Mesenchymal stem cell (in vitro differentiated cells and primary cell): ENCODE measurements at regions not wholly inside any gene's neighbourhood (a gene's known extent, or its start where the extent isn't known, plus 50 kb on each side); places are given as distances from the start of the nearest gene placed in this dataset.

Source experiments
- DNase-seq: peaks from one replicate; pipeline ENCODE4 v3.0.0-alpha.2; 2013
- H2AFZ ChIP-seq: one replicate; pipeline ENCODE4 v1.6.1; 2013; ENCODE audit warnings: low read depth, mild to moderate bottlenecking, control low read depth, inconsistent platforms, low read length, moderate library complexity
- H2AK5ac ChIP-seq: 2 replicates; pipeline ENCODE4 v1.6.1; 2013; ENCODE audit warnings: low read length, moderate library complexity, mild to moderate bottlenecking, inconsistent platforms; ENCODE audit not compliant: severe bottlenecking
- H2BK120ac ChIP-seq: one replicate; pipeline ENCODE4 v1.6.1; 2013; ENCODE audit warnings: low read depth, mild to moderate bottlenecking, inconsistent platforms, low read length, moderate library complexity
- H2BK12ac ChIP-seq, 2 experiments: one replicate each; pipeline ENCODE4 v1.6.1; 2013; ENCODE audit warnings: inconsistent platforms in 2 of 2, low read length in 2 of 2, mild to moderate bottlenecking in 2 of 2, moderate library complexity in 2 of 2, control low read depth in 1 of 2
- H2BK15ac ChIP-seq: one replicate; pipeline ENCODE4 v1.6.1; 2013; ENCODE audit warnings: mild to moderate bottlenecking, low read depth, inconsistent platforms; ENCODE audit not compliant: poor library complexity, severe bottlenecking
- H2BK5ac ChIP-seq: 2 replicates; pipeline ENCODE4 v1.6.1; 2013; ENCODE audit warnings: low read depth, mild to moderate bottlenecking, low read length, control low read depth, inconsistent platforms; ENCODE audit not compliant: poor library complexity, severe bottlenecking
- H3K14ac ChIP-seq, 2 experiments: one replicate each; pipeline ENCODE4 v1.6.1; 2013; ENCODE audit warnings: inconsistent platforms in 2 of 2, low read length in 2 of 2, control low read depth in 1 of 2, mild to moderate bottlenecking in 1 of 2, moderate library complexity in 1 of 2
- H3K18ac ChIP-seq, 2 experiments: one replicate each; pipeline ENCODE4 v1.6.1; 2013; ENCODE audit warnings: inconsistent platforms in 2 of 2, low read length in 2 of 2, control low read depth in 1 of 2, low read depth in 1 of 2, mild to moderate bottlenecking in 1 of 2
- H3K23ac ChIP-seq, 2 experiments: one replicate each; pipeline ENCODE4 v1.6.1; 2013; ENCODE audit warnings: inconsistent platforms in 2 of 2, low read length in 2 of 2, mild to moderate bottlenecking in 2 of 2, moderate library complexity in 2 of 2, control low read depth in 1 of 2
- H3K27ac ChIP-seq: 2 replicates; pipeline ENCODE4 v1.5.1; 2013; ENCODE audit warnings: mild to moderate bottlenecking, moderate library complexity, low read length, control low read depth, inconsistent platforms; ENCODE audit not compliant: poor library complexity, severe bottlenecking
- H3K27me3 ChIP-seq, 2 experiments: 2 replicates each; pipeline versions ENCODE4 v1.6.1 to v1.7.0; 2013; ENCODE audit warnings: low read length in 2 of 2, mild to moderate bottlenecking in 2 of 2, moderate library complexity in 2 of 2, control low read depth in 1 of 2, inconsistent platforms in 1 of 2; ENCODE audit not compliant: control insufficient read depth in 1 of 2, insufficient read depth in 1 of 2
- H3K36me3 ChIP-seq, 2 experiments: 2 replicates each; pipeline versions ENCODE4 v1.6.1 to v1.7.0; 2013; ENCODE audit warnings: low read length in 2 of 2, control low read depth in 1 of 2, inconsistent platforms in 1 of 2, low read depth in 1 of 2, mild to moderate bottlenecking in 1 of 2; ENCODE audit not compliant: insufficient read depth in 2 of 2, control insufficient read depth in 1 of 2
- H3K4ac ChIP-seq, 2 experiments: one replicate each; pipeline ENCODE4 v1.6.1; 2013; ENCODE audit warnings: inconsistent platforms in 2 of 2, low read length in 2 of 2, mild to moderate bottlenecking in 2 of 2, moderate library complexity in 2 of 2, control low read depth in 1 of 2, low read depth in 1 of 2
- H3K4me1 ChIP-seq: 2 replicates; pipeline ENCODE4 v1.6.1; 2013; ENCODE audit warnings: low read depth, low read length, control low read depth; ENCODE audit not compliant: control insufficient read depth, insufficient read depth
- H3K4me2 ChIP-seq: 2 replicates; pipeline ENCODE4 v1.6.1; 2013; ENCODE audit warnings: low read length, mild to moderate bottlenecking, inconsistent platforms; ENCODE audit not compliant: poor library complexity, severe bottlenecking
- H3K4me3 ChIP-seq, 2 experiments: 2 replicates each; pipeline versions ENCODE4 v1.5.1 to v1.7.0; 2013; ENCODE audit warnings: low read length in 2 of 2, mild to moderate bottlenecking in 2 of 2, control low read depth in 1 of 2, low read depth in 1 of 2; ENCODE audit not compliant: insufficient read depth in 1 of 2
- H3K79me1 ChIP-seq: replicated peaks from 2 replicates; pipeline ENCODE4 v1.6.1; 2013; ENCODE audit warnings: mild to moderate bottlenecking, control low read depth, low read length, inconsistent platforms; ENCODE audit not compliant: poor library complexity, severe bottlenecking
- H3K9ac ChIP-seq: 2 replicates; pipeline ENCODE4 v1.7.0; 2013; ENCODE audit warnings: mild to moderate bottlenecking, low read length, moderate library complexity
- H3K9me3 ChIP-seq: 2 replicates; pipeline ENCODE4 v1.7.0; 2013; ENCODE audit warnings: mild to moderate bottlenecking, low read length; ENCODE audit not compliant: control insufficient read depth
- H4K8ac ChIP-seq: one replicate; pipeline ENCODE4 v1.6.1; 2013; ENCODE audit warnings: inconsistent platforms, mild to moderate bottlenecking, low read length, moderate library complexity
- H4K91ac ChIP-seq: one replicate; pipeline ENCODE4 v1.6.1; 2013; ENCODE audit warnings: mild to moderate bottlenecking, low read length, inconsistent platforms
- WGBS: methylation state at CpG from one replicate; pipeline ENCODE4 v1.1.7; 2013; ENCODE audit warnings: mixed read lengths; 5-methylcytosine and 5-hydroxymethylcytosine counted together

DNA sequence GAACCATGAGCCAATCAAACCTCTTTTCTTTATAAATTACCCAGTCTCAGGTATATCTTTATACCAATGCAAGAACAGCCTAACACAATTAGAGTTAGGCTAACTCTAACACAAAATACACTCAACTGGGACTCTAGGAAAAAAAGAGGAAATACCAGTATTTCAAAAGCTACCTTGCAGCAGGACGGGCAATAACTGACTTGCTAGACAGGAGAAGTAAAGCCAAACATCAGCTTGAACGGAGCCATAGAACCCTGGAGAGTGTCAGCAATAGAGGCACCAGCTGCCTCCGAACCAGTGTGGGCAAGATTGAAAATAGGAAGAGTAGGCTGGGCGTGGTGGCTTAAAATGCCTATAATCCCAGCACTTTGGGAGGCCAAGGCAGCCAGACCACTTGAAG, 162.0 kb upstream of the SOX4 start:
- Histone ChIP-seq H3K79me1 (no peaks in the 10 kb centered on the region), H3K23ac (no peak overlapping the region), H2BK12ac (no peak overlapping the region), H2BK120ac (no peak overlapping the region), H2BK5ac (no peak overlapping the region), H3K4ac (no peak overlapping the region), H3K27me3 (no peaks in the 10 kb centered on the region), H3K4me2 (no peak overlapping the region), H3K27ac (no peak overlapping the region), H3K14ac (no peak overlapping the region), H2AK5ac (no peak overlapping the region), H4K8ac (no peak overlapping the region), H3K18ac (no peak overlapping the region), H3K4me1 (no peaks in the 10 kb centered on the region), H3K9me3 (peaks cover under 1% of the 10 kb centered on the region), H3K9ac (no peak overlapping the region), H3K4me3 (no peak overlapping the region), H2AFZ (no peak overlapping the region), H3K36me3 (no peaks in the 10 kb centered on the region), H2BK15ac (no peak overlapping the region), H4K91ac (no peak overlapping the region)
- no peak for DNase-seq
- 92% methylated on average over 4 of the region's 4 CpGs for WGBS

DNA sequence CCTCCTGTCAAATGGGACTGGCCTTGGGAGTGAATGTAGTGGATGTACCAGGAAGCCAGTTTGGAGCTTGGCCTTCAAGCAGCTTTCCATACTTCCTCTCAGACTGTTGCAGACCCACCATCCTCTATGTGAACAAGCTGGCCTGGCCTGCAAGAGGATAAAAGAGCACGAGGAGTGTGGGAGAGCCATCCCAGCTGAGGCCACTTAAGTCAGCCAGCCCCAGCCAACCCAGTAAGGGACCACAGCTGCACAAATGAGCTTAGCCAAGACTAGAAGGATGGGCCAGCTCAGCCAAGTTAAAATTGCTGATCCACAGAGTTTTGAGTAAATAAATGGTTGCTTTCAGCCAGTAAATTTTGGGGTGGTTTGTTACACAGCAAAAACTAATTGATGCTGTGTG, 156.9 kb upstream of the SOX4 start:
- Histone ChIP-seq H3K18ac (no peak overlapping the region), H3K9me3 (no peaks in the 10 kb centered on the region), H3K27me3 (no peaks in the 10 kb centered on the region), H3K9ac (no peak overlapping the region), H3K36me3 (no peaks in the 10 kb centered on the region), H3K4ac (no peak overlapping the region), H2AFZ (no peak overlapping the region), H3K4me3 (no peak overlapping the region), H4K91ac (no peak overlapping the region), H3K23ac (no peak overlapping the region), H2BK12ac (no peak overlapping the region), H2AK5ac (no peak overlapping the region), H4K8ac (no peak overlapping the region), H2BK120ac (no peak overlapping the region), H2BK5ac (no peak overlapping the region), H3K14ac (no peak overlapping the region), H3K79me1 (no peaks in the 10 kb centered on the region), H3K4me2 (no peak overlapping the region), H3K27ac (no peak overlapping the region), H2BK15ac (no peak overlapping the region), H3K4me1 (peaks cover 1% of the 10 kb centered on the region)
- DNase-seq, result no peak
- WGBS, result 73% methylated on average over 1 of the region's 1 CpG

- Histone ChIP-seq H3K9me3 (no peaks in the 10 kb centered on the region), H3K27ac (no peak overlapping the region), H2BK15ac (no peak overlapping the region), H3K36me3 (no peaks in the 10 kb centered on the region), H2BK120ac (no peak overlapping the region), H2AK5ac (no peak overlapping the region), H2BK5ac (no peak overlapping the region), H3K4ac (no peak overlapping the region), H4K91ac (no peak overlapping the region), H3K9ac (no peak overlapping the region), H3K14ac (no peak overlapping the region), H2BK12ac (no peak overlapping the region), H3K79me1 (no peaks in the 10 kb centered on the region), H3K27me3 (no peaks in the 10 kb centered on the region), H4K8ac (no peak overlapping the region), H3K18ac (no peak overlapping the region), H3K23ac (no peak overlapping the region), H2AFZ (no peak overlapping the region), H3K4me1 (peaks cover 1% of the 10 kb centered on the region), H3K4me3 (no peak overlapping the region), H3K4me2 (no peak overlapping the region)
- WGBS, result 96% methylated on average over 2 of the region's 2 CpGs
- no peak for DNase-seq
These were observed 156.0 kb upstream of the SOX4 start for GRCh38 chr6:21437581-21437980.

DNA sequence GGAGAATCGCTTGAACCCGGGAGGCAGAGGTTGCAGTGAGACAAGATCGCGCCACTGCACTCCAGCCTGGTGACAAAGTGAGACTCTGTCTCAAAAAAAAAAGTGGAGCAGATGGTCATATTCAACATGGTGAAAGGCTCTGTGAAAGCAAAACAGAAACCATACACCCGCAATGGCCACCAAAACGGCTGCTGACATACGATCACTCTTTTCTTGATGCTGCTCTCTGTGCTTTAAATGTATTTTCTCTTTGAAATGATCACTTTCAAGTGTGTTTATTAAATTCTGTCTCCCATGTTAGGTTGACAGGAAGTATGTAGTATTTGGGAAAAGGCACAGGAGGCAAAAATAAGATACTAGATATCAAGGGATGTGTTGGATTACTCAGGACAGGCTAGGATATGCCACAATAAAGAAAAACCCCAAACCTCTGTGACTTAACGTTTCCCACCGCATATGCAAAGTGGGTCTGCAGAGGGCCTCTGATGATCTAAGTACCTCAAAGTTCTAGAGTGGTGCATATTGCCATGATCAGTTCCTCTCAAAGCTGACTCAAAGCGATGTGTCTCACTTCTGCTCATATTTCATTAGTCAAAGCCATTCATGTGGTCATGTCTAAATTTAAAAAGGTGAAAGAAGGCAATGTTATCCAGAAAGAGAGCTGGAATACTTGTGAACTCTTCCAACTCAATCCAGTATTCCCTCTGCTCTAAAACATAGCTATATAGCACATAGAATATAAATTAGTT, 155.1 kb upstream of the SOX4 start:
- H3K27me3 ChIP-seq, result no peaks in the 10 kb centered on the region
- H3K4ac ChIP-seq, result no peak overlapping the region
- H3K4me3 ChIP-seq, result no peak overlapping the region
- no peak overlapping the region for H2AFZ ChIP-seq
- no peak overlapping the region for H3K27ac ChIP-seq
- H3K18ac ChIP-seq, result no peak overlapping the region
- DNase-seq, result no peak
- no peak overlapping the region for H2BK120ac ChIP-seq
- no peaks in the 10 kb centered on the region for H3K79me1 ChIP-seq
- H2BK15ac ChIP-seq, result no peak overlapping the region
- H2BK5ac ChIP-seq, result no peak overlapping the region
- no peak overlapping the region for H3K9ac ChIP-seq
- peaks cover 1% of the 10 kb centered on the region for H3K4me1 ChIP-seq
- 96% methylated on average over 10 of the region's 10 CpGs for WGBS
- H3K36me3 ChIP-seq, result no peaks in the 10 kb centered on the region
- H4K91ac ChIP-seq, result no peak overlapping the region
- H3K4me2 ChIP-seq, result no peak overlapping the region
- no peak overlapping the region for H2AK5ac ChIP-seq
- H4K8ac ChIP-seq, result no peak overlapping the region
- H3K9me3 ChIP-seq, result no peaks in the 10 kb centered on the region
- no peak overlapping the region for H2BK12ac ChIP-seq
- H3K14ac ChIP-seq, result no peak overlapping the region
- H3K23ac ChIP-seq, result no peak overlapping the region
